CD4-positive, alpha-beta T cell (primary cell): ENCODE measurements at regions not wholly inside any gene's neighbourhood (a gene's known extent, or its start where the extent isn't known, plus 50 kb on each side); places are given as distances from the start of the nearest gene placed in this dataset.

Experiments
- ATAC-seq: fragments of 200-7000 bp; cut with Tn5 transposase; one replicate; pipeline ENCODE4 v1.10.0; 2022; ENCODE audit warnings: mild to moderate bottlenecking; ENCODE audit not compliant: poor library complexity
- CTCF ChIA-PET: fragments of 350-600 bp; sonication (Branson Sonifier 250); formaldehyde crosslinking; loops from one replicate; lab custom pipeline; 2021; ENCODE audit warnings: antibody characterized with exemption, inconsistent platforms; lab: Charles Lee
- POLR2A ChIA-PET: fragments of 350-600 bp; sonication (Branson Sonifier 250); formaldehyde crosslinking; loops from one replicate; lab custom pipeline; 2021; ENCODE audit warnings: antibody characterized with exemption, inconsistent platforms; lab: Charles Lee
- DNase-seq, 14 experiments: peaks; one replicate each; pipeline ENCODE4 v3.0.0-alpha.2; 2013 to 2020; ENCODE audit warnings: mixed read lengths in 2 of 14
- H3K27ac ChIP-seq, 2 donors: one replicate each; pipeline versions ENCODE4 v1.5.1 to v1.7.0; 2013; ENCODE audit warnings: low read length in 2 of 2, low read depth in 1 of 2, mild to moderate bottlenecking in 1 of 2
- H3K27me3 ChIP-seq, 2 experiments: 1 replicate in 1 of 2; 2 replicates in 1 of 2; pipeline versions ENCODE4 v1.6.1 to v1.7.0; 2013; ENCODE audit warnings: low read length in 2 of 2, control low read depth in 1 of 2, mild to moderate bottlenecking in 1 of 2, moderate library complexity in 1 of 2; ENCODE audit not compliant: insufficient read depth in 2 of 2, control insufficient read depth in 1 of 2
- H3K36me3 ChIP-seq: one replicate; pipeline ENCODE4 v1.6.1; 2013; ENCODE audit warnings: low read length, control low read depth; ENCODE audit not compliant: insufficient read depth
- H3K4me1 ChIP-seq: one replicate; pipeline ENCODE4 v1.6.1; 2013; ENCODE audit warnings: low read length, control low read depth; ENCODE audit not compliant: insufficient read depth
- H3K4me3 ChIP-seq: one replicate; pipeline ENCODE4 v1.5.1; 2013; ENCODE audit warnings: mild to moderate bottlenecking, low read length, moderate library complexity
- H3K9me3 ChIP-seq, 2 experiments: 1 replicate in 1 of 2; 2 replicates in 1 of 2; pipeline versions ENCODE4 v1.6.1 to v1.7.0; 2013; ENCODE audit warnings: low read length in 2 of 2, mild to moderate bottlenecking in 2 of 2, control low read depth in 1 of 2, moderate library complexity in 1 of 2; ENCODE audit not compliant: control insufficient read depth in 1 of 2, insufficient read depth in 1 of 2
- H3K27ac Mint-ChIP-seq: one replicate; pipeline ENCODE4 v1.8.0; 2020; ENCODE audit warnings: mixed read lengths
- H3K27me3 Mint-ChIP-seq: one replicate; pipeline ENCODE4 v1.8.0; 2021; ENCODE audit warnings: mixed read lengths
- H3K36me3 Mint-ChIP-seq: one replicate; pipeline ENCODE4 v1.8.0; 2021; ENCODE audit warnings: low read depth, mixed read lengths
- H3K4me1 Mint-ChIP-seq: one replicate; pipeline ENCODE4 v1.8.0; 2021; ENCODE audit warnings: low read depth, mixed read lengths
- H3K4me3 Mint-ChIP-seq: one replicate; pipeline ENCODE4 v1.8.0; 2020; ENCODE audit warnings: mild to moderate bottlenecking, mixed read lengths
- H3K9me3 Mint-ChIP-seq: one replicate; pipeline ENCODE4 v1.8.0; 2020; ENCODE audit warnings: mixed read lengths
- CTCF ChIP-seq: fragments of 200-600 bp; IDR thresholded peaks from one replicate; pipeline ENCODE4 v1.8.0; 2022; ENCODE audit warnings: antibody characterized with exemption, mild to moderate bottlenecking
- intact Hi-C, 2 experiments: fragments of 100-400 bp; cut with DNase I in 1 of 2; cut with micrococcal nuclease in 1 of 2; formaldehyde crosslinking; loops; one replicate each; pipeline versions ENCODE4 v1.15.1 to v1.9.0; 2023 to 2025; cut with DNase I, micrococcal nuclease

DNA sequence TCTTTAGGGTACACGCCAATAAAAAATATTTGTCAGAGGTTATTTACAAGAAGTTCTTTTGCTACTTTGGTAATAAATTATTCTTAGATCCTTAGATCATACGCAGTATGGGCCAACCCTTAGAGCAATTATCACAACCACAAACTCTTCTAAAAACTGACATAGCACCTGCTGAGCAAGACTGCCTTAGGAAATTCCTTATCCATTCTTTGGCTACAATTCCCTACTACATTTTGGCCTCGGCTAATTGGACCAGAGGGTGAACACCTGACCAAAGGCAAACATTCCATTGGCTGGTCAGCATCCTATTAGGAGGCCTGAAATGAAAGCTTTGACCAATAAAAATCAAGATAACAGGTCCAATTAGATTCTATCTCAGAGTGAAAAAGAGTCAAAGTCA is 147.6 kb upstream of the CCDC68 start:
- ATAC-seq (no peak), DNase-seq (no peak)
- ChIA-PET POLR2A (no interaction called here), CTCF (no interaction called here)
- Histone ChIP-seq H3K27me3 (no peaks in the 10 kb centered on the region), H3K36me3 (no peaks in the 10 kb centered on the region), H3K9me3 (peaks cover 0 to 3% of the 10 kb centered on the region in 2 experiments), H3K27ac (no peak overlapping the region), H3K4me1 (no peaks in the 10 kb centered on the region), H3K4me3 (no peak overlapping the region)
- H3K4me3 Mint-ChIP-seq: no peak overlapping the region
- no peaks in the 10 kb centered on the region for H3K4me1 Mint-ChIP-seq
- H3K27me3 Mint-ChIP-seq: peaks cover 4% of the 10 kb centered on the region
- no peaks in the 10 kb centered on the region for H3K36me3 Mint-ChIP-seq
- intact Hi-C loops: no loop called here
- H3K9me3 Mint-ChIP-seq: no peaks in the 10 kb centered on the region
- no peak overlapping the region for H3K27ac Mint-ChIP-seq
- TF ChIP-seq CTCF: no peak

- no peak overlapping the region for H3K27ac ChIP-seq
- intact Hi-C loops: no loop called here
These were observed 147.2 kb upstream of the CCDC68 start for GRCh38 chr18:55106466-55106865.

GRCh38 chr18:55105873-55106272 is 146.6 kb upstream of the CCDC68 start:
- no peaks in the 10 kb centered on the region for H3K27me3 ChIP-seq
- ATAC-seq (no peak), DNase-seq (no peak)
- ChIA-PET POLR2A (no interaction called here), CTCF (no interaction called here)
- H3K4me1 ChIP-seq: no peaks in the 10 kb centered on the region
- H3K36me3 ChIP-seq: no peaks in the 10 kb centered on the region
- peaks cover 0 to 3% of the 10 kb centered on the region in 2 experiments for H3K9me3 ChIP-seq
- Mint-ChIP-seq H3K27ac (no peak overlapping the region), H3K9me3 (no peaks in the 10 kb centered on the region), H3K27me3 (peaks cover 8% of the 10 kb centered on the region), H3K36me3 (no peaks in the 10 kb centered on the region), H3K4me3 (no peak overlapping the region), H3K4me1 (no peaks in the 10 kb centered on the region)
- intact Hi-C loops: no loop called here
- no peak overlapping the region for H3K4me3 ChIP-seq
- no peak overlapping the region for H3K27ac ChIP-seq
- TF ChIP-seq CTCF: no peak

More at GRCh38 chr18:55106466-55106865, 147.2 kb upstream of the CCDC68 start:
- H3K27me3 Mint-ChIP-seq: peaks cover 4% of the 10 kb centered on the region
- DNase-seq (no peak), ATAC-seq (no peak)
- ChIA-PET CTCF (no interaction called here), POLR2A (no interaction called here)
- no peak for TF ChIP-seq CTCF
- H3K4me3 Mint-ChIP-seq: no peak overlapping the region
- H3K36me3 Mint-ChIP-seq: no peaks in the 10 kb centered on the region
- H3K4me1 Mint-ChIP-seq: no peaks in the 10 kb centered on the region
- Histone ChIP-seq H3K4me3 (no peak overlapping the region), H3K9me3 (peaks cover 0 to 3% of the 10 kb centered on the region in 2 experiments), H3K4me1 (no peaks in the 10 kb centered on the region), H3K27me3 (no peaks in the 10 kb centered on the region), H3K36me3 (no peaks in the 10 kb centered on the region)
- H3K27ac Mint-ChIP-seq: no peak overlapping the region
- no peaks in the 10 kb centered on the region for H3K9me3 Mint-ChIP-seq
